Activated naive CD4-positive, alpha-beta T cell treated with Interleukin-2 at 50 U/mL for 16 hours (primary cell): ENCODE measurements at regions not wholly inside any gene's neighbourhood (a gene's known extent, or its start where the extent isn't known, plus 50 kb on each side); places are given as distances from the start of the nearest gene placed in this dataset.

Experiments
- DNase-seq: peaks from one replicate; pipeline ENCODE4 v3.0.0-alpha.2; 2020

DNA sequence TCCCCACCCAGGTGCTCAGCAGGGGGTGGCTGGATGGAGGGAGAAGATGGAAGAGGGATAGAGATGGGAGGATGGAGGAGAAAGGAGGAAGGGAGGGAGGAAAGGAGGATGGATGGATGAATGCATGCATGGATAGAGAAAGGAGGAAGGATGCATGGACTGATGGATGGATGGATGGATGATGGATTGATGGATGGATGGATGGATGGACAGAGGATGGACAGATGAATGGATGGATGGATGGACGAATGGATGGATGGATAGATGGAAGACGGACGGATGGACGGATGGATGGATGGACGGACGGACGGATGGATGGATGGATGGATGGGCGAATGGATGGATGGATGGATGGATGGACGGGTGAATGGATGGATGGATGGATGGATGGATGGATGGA lies 64.1 kb downstream of the NCOR2 start:
- DNase-seq, result no peak

- no peak for DNase-seq
Measured at GRCh38 chr12:124502379-124502778, 65.0 kb downstream of the NCOR2 start.

DNA sequence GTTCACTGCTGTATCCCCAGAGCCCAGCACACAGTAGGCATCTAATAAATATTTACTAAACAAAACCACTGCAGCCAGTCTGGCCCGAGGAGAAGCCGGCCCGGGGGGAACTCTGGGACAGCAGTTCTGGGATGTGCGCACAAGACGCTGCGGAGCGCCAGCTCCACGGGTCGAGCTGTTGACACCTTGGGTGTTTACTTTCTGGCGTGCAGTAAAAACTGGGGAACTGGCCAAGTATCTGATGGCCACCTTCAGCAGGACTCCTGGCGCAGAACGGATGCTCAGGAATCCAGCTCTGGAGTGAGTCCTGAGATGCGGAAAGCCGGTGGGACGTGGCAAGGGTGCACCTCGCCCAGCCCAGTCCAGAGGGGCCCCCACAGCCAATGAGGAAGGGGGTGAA lies 65.6 kb downstream of the NCOR2 start:
- DNase-seq, result no peak

DNA sequence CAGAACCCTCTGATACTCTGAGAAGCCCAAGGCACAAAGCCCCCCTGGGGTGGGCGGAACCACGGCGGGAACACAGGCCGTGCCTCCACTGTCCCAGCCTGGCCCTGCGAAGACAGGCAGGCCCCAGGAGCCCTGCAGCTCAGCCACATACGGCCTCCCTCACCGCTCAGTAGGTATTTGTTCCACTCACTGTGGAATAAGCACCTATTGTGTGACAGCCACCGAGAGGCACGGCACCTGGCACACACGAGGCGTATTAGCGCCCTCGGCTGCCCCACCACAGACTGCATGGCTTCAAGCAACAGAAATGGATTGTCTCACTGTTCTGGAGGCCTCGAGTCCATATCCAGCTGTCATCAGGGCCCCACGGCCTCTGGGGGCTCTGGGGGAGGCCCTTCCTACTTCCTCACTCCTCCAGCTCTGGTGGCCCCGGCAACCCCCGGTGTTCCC lies 66.3 kb downstream of the NCOR2 start:
- DNase-seq, result no peak

DNA sequence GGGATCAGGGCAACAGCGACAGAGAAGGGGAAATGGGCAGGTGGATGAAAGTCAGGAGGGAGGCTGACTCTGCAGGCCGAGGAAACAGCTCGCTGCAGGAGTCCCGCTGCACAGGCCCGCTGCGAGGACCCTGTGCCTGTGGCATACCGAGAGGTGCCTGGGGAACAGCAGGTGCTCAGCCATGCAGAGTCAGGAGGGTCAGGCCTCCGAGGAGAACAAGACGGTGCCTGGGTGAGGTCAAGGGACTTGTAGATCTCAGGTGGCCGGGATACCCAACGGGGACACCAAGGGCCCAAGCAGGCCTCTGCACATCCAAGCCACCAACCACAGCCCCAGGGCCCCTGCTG lies 67.5 kb downstream of the NCOR2 start:
- no peak for DNase-seq

DNA sequence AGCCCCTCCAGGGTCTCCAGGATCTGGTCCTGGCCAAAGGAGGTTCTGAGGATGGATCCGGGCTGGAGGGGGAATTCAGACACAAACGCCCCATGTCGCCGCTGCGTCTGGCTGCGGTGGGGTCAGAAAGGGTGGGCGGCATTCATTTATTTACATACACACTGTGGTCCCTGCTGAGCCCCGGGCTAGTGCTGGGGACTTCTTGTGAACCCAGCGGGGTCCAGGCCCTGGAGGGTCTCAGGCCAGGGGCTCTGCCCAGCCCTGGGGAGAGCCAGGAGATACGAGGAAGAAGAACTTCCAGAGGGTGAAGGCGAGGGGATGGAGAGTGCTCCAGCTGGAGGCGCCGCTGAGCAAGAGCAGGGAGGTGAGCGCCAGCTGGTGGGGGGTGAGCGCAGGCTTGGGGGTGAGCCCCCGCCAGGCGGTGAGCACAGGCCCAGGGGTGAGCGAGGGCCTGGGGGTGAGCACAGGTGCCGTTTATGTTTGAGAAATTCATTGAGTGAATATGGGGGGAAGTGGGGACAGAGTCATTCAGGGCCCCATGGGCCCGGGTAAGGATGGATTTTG lies 68.1 kb downstream of the NCOR2 start:
- DNase-seq, result no peak

DNA sequence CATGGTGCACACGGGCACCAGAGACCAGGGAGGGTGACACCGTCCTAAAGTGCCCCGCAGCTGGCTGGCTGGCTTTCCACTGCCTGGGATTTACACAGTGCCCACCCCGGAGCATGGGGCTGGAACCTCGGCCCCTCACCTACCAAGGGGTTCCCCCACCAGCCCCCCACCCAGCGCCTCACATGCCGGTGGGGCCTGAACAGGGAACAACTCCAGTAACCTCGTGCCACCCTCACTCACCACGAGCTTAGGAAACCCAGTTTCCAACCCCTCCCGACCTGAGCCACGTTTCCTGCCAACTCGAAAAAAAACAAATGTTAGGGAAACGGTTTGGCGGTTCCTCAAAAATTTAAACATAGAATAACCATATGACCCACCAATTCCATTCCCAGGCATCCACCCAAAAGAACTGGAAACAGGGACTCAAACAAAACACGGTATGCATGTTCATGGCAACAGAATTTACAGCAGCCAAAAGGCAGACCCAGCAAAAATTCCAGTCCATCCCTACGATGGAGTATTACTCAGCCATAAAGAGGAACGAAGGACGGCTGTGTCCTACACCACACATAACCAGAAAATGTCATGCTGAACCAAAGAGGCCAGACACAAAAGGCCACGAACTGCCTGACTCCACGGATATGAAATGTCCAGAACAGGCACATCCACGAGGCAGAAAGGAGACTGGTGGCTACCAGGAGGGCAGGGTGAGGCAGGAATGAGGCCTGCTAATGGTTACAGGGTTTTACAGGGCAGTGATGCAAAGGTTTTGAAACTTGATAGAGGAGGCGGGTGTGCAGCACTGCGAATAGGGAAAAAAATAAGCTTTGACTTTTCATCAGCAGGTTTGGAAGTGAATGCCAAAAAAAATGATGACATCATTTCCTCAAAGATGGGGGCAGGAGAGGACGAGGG lies 68.9 kb downstream of the NCOR2 start:
- DNase-seq, result no peak

DNA sequence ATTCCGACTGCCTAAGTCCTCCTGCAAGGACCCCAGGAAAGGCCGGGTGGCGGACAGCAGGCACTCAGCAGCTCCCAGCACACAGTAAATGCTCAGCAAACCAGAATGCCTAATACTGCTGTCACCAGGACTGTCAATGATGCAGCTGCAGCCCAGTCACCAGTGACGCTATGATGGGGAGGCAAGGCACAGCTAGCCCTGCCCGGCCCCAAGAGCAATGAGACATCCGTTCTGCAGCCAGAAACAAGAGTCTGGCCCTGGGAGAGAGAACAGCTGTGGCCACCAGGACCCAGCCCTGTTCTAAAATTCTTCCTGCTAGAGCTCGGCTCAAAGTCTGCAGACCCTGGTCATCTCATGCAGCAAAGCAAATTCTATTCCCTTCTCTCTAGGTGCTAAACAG lies 69.8 kb downstream of the NCOR2 start:
- DNase-seq, result no peak

DNA sequence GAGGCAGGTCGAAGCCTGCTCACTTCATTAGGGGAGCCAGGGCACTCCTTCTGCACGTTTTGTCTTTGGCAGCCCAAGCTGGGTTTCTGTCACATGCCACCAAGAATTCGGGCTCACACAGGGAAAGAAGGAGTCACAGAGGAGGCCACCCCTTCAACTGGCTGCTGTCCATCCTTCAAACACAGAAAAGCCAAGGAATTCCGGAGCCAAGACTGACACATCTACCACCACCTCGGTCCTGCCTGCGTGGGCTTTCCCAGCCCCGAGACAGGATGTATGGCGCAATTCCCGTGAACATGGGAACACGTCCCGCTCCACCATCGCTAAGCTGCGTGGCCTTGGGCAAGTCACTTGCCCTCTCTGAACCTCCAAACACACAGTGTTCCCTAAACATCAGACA lies 70.4 kb downstream of the NCOR2 start:
- DNase-seq, result no peak

DNA sequence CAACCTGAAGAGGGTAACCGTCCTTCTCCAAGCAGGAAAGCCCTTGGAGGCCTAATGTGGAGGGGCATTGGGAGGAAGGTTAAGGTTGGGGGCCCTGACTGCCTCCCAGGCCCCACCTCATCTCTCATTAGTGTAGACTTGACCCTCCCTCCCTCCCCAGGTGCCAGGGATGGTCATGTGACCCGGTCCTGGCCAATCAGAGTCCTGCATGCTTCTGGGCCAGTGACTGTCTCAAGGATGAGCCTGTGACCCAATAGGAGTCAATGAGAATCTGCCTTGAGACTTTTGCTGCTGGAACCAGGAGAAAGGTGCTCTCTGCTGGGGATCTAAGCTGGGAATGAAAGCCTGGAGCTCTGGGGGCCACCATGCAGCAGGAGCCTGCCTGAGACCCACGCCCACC lies 70.8 kb downstream of the NCOR2 start:
- peak; percentile 24 for DNase-seq

- DNase-seq, result no peak
Measured at GRCh38 chr12:124495194-124495983, 72.0 kb downstream of the NCOR2 start.

- DNase-seq, result no peak
Measured at GRCh38 chr12:124494751-124495129, 72.7 kb downstream of the NCOR2 start.

DNA sequence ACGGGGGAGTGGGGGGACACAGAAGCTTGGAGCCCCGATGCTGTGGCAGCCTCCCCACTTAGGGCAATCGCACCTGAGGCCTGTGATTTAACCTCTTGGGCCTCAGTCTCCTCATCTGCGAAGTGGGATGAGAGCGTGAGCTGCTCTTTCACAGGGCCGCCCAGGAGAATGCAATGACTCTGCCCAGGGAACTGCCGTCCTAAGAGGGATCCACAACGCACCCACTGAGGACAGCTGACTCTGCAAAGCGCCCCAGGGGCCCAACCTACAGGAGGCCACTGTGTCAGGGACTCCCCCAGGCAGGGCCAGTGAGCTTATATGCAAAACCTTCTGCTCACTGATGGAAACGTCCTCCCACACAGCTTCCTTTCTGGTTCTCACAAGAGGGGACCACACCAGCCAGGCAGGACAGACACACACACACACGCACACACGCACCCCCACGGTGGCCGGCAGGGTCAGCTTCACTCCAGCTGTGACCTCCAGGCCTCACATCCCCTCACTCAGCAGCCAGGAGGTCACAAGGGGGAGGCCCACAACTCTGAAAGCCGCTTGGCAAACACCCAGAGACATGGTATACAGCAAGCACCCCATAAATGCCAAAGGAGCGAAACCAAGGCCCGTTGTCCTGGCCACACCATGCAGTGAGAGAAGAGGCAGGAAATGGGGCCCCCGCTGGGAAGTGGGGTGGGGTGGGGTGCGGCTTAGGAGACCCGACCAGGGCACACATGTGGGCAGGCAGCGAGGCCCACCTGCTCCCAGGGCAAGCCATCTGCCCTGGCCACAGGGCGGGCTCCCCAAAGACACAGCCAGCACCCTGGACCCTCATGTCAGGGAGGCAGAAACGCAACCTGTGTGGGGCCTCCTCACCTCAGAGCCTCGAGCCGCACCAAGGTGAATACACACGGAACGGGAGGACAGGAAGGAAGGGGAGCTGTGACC lies 73.3 kb downstream of the NCOR2 start:
- DNase-seq, result peak; percentile 64

GRCh38 chr12:124492879-124493808 lies 74.3 kb downstream of the NCOR2 start:
- DNase-seq, result no peak

DNA sequence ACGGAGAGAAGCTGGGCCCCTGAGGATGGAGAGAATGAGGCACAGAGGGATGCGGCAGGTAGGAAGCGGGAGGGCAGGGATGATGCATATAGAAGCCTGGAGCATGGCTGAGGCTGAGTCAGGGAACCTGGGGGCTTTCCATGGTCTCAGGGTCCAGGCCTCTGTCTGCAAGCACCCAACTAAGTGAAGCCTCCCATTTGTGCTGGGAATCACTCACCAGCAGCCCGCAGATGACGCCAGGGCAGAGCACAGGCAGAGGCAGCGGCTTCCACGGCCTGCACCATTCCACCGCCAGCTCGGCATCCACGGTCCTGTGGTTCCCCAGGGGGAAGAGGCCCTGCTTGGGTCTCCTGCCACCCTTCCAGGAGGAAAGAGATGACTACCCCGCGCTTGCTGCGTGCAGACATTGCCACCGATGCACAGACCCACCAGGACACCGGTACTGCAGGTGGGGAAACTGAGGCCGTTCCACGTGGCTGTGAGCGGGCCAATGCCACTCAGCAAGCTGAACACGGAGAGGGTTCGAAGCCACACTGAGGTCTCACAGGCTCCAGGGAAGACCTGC lies 75.5 kb downstream of the NCOR2 start:
- DNase-seq, result no peak

DNA sequence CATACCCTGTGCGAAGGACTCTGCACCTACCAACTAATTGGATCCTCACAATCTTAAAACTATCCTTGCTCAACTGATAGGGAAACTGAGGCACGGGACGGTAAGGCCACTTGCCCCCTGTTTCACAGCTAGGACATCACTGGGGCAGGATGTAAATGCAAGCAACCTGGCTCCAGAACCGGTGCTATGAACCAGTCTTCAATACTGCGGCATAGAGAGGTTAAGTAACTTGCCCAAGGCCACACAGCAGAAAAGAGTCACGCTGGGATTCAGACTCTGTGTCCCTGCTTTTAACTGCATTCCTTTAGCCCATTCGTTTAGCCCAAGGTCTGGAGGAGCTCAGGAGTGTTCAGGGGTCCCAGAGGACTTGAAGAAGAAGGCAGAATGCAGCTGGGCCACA lies 76.1 kb downstream of the NCOR2 start:
- no peak for DNase-seq

GRCh38 chr12:124490584-124491305 lies 76.7 kb downstream of the NCOR2 start:
- no peak for DNase-seq

- no peak for DNase-seq
Measured at GRCh38 chr12:124489915-124490583, 77.4 kb downstream of the NCOR2 start.

DNA sequence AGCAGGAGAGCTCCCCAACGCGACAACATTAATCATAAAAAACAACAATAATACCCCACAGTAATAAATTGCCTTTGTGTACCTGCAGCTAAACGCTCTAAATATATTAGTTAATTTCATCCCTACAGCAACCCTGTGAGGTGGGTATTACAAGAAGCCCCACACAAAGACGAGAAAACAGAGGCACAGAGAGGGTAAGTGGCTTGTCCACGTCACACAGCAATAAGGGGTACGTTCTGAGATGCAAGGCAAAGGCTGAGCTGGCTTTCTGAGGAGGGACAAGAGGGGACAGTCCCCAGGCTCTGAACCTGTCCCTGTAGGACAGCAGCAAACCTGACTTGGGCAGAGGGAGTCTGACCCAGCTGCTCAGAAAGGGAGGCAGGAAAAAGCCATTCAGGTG lies 78.2 kb downstream of the NCOR2 start:
- no peak for DNase-seq

DNA sequence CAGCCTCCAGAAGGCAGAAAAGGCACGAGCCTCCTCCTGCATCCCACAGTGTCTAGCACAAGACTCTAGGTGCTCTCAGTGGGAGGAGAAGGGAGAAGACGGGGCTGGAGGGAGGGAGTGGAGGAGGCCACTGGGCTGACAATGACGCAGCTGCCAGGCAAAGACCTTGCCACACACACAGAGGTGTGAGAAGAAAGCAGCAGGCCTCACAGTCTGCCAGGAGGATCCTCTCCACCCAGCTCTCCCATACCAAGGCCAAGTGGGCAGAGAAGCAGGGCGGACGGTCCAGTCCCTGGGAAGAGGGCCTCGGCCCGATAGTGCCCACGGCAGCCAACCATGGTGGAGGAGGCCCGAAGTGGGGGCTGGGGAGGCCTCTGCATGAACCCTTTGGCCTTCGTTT lies 78.9 kb downstream of the NCOR2 start:
- DNase-seq, result no peak
